Thyroid gland (tissue), 4 donors: ENCODE measurements at regions not wholly inside any gene's neighbourhood (a gene's known extent, or its start where the extent isn't known, plus 50 kb on each side); places are given as distances from the start of the nearest gene placed in this dataset.

ENCODE experiments used
- CTCF ChIP-seq, 6 experiments: fragments of 200-600 bp in 3 of 6; fragments of 450-650 bp in 3 of 6; sonication (generic) in 3 of 6; IDR thresholded peaks; one replicate each; pipeline ENCODE4 v1.5.1; 2016 to 2019; ENCODE audit warnings: antibody characterized with exemption in 6 of 6, mild to moderate bottlenecking in 2 of 6, inconsistent platforms in 1 of 6, moderate library complexity in 1 of 6
- POLR2A ChIP-seq, 2 donors: fragments of 450-650 bp; IDR thresholded peaks; one replicate each; pipeline ENCODE4 v1.6.1; 2017; ENCODE audit warnings: antibody characterized with exemption in 2 of 2, mild to moderate bottlenecking in 2 of 2, moderate library complexity in 1 of 2

- TF ChIP-seq CTCF (IDR thresholded peaks at IDR 0.05) = no peak
- TF ChIP-seq POLR2A (IDR thresholded peaks at IDR 0.05) = no peak
Observed at GRCh38 chr20:47921408-47921807, 136.1 kb upstream of the SULF2 start.
